B cell (primary cell): ENCODE measurements at regions not wholly inside any gene's neighbourhood (a gene's known extent, or its start where the extent isn't known, plus 50 kb on each side); places are given as distances from the start of the nearest gene placed in this dataset.
"Not testable (repeated sequence)": the region's sequence is repeated elsewhere in the genome, so short reads cannot be mapped to it uniquely, and the experiment has no call there.

Source experiments
- EZH2 ChIP-seq: IDR thresholded peaks from 2 replicates; pipeline ENCODE4 v1.6.1; 2012; ENCODE audit warnings: borderline replicate concordance, low read depth, mild to moderate bottlenecking, moderate library complexity, low read length; ENCODE audit not compliant: insufficient read depth, poor library complexity, severe bottlenecking
- TF ChIP-seq, protein P1 (sequence below): fragments of 200-600 bp; IDR thresholded peaks from one replicate; pipeline ENCODE4 v1.8.0; 2022; ENCODE audit warnings: antibody characterized with exemption, mild to moderate bottlenecking

DNA sequence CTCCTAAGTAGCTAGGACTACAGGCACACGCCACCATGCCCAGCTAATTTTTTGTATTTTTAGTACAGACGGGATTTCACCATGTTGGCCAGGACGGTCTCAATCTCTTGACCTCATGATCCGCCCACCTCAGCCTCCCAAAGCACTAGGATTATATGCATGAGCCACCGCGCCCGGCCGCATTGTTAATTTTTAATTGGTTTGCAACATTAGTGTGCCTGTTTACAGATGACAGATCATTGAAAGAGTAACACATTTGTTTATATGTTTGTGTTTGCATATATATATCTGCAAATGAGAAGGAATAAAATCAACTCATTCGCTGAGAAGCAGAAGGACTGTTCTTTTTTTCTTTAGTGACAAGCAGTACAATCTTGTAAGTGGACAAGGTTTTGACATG lies 152.2 kb upstream of the FNDC3A start:
- TF ChIP-seq, protein P1, sequence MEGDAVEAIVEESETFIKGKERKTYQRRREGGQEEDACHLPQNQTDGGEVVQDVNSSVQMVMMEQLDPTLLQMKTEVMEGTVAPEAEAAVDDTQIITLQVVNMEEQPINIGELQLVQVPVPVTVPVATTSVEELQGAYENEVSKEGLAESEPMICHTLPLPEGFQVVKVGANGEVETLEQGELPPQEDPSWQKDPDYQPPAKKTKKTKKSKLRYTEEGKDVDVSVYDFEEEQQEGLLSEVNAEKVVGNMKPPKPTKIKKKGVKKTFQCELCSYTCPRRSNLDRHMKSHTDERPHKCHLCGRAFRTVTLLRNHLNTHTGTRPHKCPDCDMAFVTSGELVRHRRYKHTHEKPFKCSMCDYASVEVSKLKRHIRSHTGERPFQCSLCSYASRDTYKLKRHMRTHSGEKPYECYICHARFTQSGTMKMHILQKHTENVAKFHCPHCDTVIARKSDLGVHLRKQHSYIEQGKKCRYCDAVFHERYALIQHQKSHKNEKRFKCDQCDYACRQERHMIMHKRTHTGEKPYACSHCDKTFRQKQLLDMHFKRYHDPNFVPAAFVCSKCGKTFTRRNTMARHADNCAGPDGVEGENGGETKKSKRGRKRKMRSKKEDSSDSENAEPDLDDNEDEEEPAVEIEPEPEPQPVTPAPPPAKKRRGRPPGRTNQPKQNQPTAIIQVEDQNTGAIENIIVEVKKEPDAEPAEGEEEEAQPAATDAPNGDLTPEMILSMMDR: not testable (repeated sequence)
- TF ChIP-seq EZH2: not testable (repeated sequence)
